Ovary (tissue), 7 donors: ENCODE measurements at regions not wholly inside any gene's neighbourhood (a gene's known extent, or its start where the extent isn't known, plus 50 kb on each side); places are given as distances from the start of the nearest gene placed in this dataset.

Source experiments
- DNase-seq, 5 donors: peaks; one replicate each; pipeline ENCODE4 v3.0.0-alpha.2; 2019 to 2020
- H3K27ac ChIP-seq, 2 donors: fragments of 200-600 bp; one replicate each; pipeline versions ENCODE4 v1.5.1 to v1.8.0; 2019 to 2022
- H3K27me3 ChIP-seq: fragments of 200-600 bp; one replicate; pipeline ENCODE4 v1.8.0; 2022
- H3K36me3 ChIP-seq: fragments of 200-600 bp; sonication (generic); one replicate; pipeline ENCODE4 v1.5.1; 2019
- H3K4me1 ChIP-seq: one replicate; pipeline ENCODE4 v1.8.1; 2013; ENCODE audit warnings: mild to moderate bottlenecking, moderate library complexity; ENCODE audit not compliant: insufficient read depth
- H3K4me3 ChIP-seq: fragments of 200-600 bp; sonication (generic); one replicate; pipeline ENCODE4 v1.5.1; 2017
- H3K9me3 ChIP-seq, 2 donors: fragments of 200-600 bp in 1 of 2; sonication (generic) in 1 of 2; one replicate each; pipeline versions ENCODE4 v1.5.1 to v1.8.1; 2013 to 2019; ENCODE audit warnings: mild to moderate bottlenecking in 1 of 2, moderate library complexity in 1 of 2
- CTCF ChIP-seq, 3 donors: fragments of 450-650 bp in 2 of 3; fragments of 200-600 bp in 1 of 3; IDR thresholded peaks; one replicate each; pipeline versions ENCODE4 v1.5.1 to v1.8.0; 2016 to 2022; ENCODE audit warnings: antibody characterized with exemption in 3 of 3, mild to moderate bottlenecking in 1 of 3
- EP300 ChIP-seq: sonication (generic); formaldehyde crosslinking; IDR thresholded peaks from one replicate; pipeline ENCODE4 v1.6.1; 2017; ENCODE audit warnings: antibody characterized with exemption
- POLR2A ChIP-seq: fragments of 450-650 bp; IDR thresholded peaks from one replicate; pipeline ENCODE4 v1.6.1; 2017; ENCODE audit warnings: antibody characterized with exemption, mild to moderate bottlenecking, moderate library complexity
- WGBS, 3 donors: extraction: QIAGEN DNeasy Blood & Tissue Kit in 1 of 3; methylation state at CpG; one replicate each; pipeline versions ENCODE4 v1.1.5 to v1.1.7; 2013 to 2017; 5-methylcytosine and 5-hydroxymethylcytosine counted together
- intact Hi-C, 4 donors: fragments of 100-400 bp; cut with DNase I; formaldehyde crosslinking; loops; one replicate each; pipeline versions ENCODE4 v1.11.0 to v1.15.1; 2022 to 2023
- donor health status: DM: no; HTN: no; CAD: no; lungs with moderate emphysema.
- donor health status: DM: no; HTN: no; CAD: no.
- donor health status: Bipolar disorder and iron deficiency.
- donor health status: DM: no; HTN: no; CAD: no.
- donor health status: DM: yes; HTN: yes; CAD: no.

DNA sequence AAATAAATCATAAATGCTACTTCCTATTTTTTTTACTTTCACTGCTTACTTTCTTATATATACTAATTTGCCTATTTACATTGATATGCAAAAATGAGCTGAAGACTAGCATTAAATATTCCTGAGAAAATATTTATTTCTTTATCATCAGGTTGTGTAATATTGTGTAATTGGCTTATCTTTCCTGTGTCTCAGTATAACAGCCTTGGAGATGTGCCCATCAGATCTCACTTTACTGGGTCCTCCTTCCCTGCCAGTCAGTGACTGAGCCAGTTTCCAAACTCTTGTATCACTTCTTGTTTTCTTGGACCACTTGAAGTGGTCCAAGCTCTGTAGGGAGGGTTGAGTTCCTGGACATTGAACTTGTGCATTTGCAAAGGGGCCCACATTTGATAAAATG is 900.0 kb downstream of the LUZP2 start:
- no peak for DNase-seq
- intact Hi-C loops = no loop called here
- Histone ChIP-seq H3K4me3 (no peak overlapping the region), H3K9me3 (no peaks in the 10 kb centered on the region), H3K4me1 (no peaks in the 10 kb centered on the region), H3K36me3 (no peaks in the 10 kb centered on the region), H3K27me3 (no peaks in the 10 kb centered on the region), H3K27ac (no peak overlapping the region)
- TF ChIP-seq CTCF (IDR thresholded peaks at IDR 0.05) (no peak), POLR2A (no peak), EP300 (no peak)

DNA sequence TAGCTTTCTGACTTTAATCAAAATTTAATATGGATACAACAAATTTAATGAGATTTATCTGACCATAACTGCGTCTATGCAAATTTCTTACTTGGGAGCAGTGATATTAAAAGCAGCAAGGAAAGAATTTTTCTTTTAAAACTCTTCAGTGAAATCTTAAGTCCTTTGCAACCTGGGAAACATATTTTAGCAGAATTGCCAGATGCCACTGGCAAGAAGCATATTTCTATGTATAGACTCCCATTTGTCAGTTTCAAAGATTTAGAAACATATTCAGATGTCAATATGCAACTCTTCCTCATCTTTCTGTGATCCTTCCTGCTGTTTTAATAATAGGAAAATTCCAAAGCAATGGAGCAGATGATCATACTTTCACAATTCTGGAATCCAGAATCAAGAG is 911.3 kb downstream of the LUZP2 start:
- no peaks in the 10 kb centered on the region for H3K36me3 ChIP-seq
- DNase-seq = no peak
- no peak overlapping the region for H3K27ac ChIP-seq
- no peaks in the 10 kb centered on the region for H3K4me1 ChIP-seq
- no peak overlapping the region for H3K4me3 ChIP-seq
- no peaks in the 10 kb centered on the region for H3K27me3 ChIP-seq
- WGBS, 3 donors = 83 to 86% (median 84%) methylated on average over 1 of the region's 1 CpG
- intact Hi-C loops = no loop called here
- no peaks in the 10 kb centered on the region for H3K9me3 ChIP-seq
- TF ChIP-seq CTCF (IDR thresholded peaks at IDR 0.05) (no peak), EP300 (no peak)

DNA sequence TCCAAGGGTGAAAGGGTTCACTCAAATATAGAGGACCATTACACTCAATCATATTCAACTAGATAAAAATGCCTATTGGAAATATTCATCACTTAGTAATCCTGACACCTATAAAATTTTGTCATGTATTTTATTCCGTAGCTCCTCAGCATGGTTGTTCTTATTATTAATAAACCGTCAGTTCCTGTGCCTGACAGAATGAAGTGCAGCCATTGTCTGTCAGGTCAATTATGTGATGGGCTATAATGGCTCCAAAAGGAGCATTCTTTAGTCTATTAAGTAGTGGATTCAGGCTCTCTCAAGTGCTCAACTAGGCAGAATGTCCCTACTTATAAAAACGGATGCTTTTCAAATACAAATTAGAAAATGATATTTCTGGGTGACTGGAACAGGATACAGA is 916.1 kb upstream of the ANO3 start:
- Histone ChIP-seq H3K4me3 (no peak overlapping the region), H3K4me1 (no peaks in the 10 kb centered on the region), H3K9me3 (no peaks in the 10 kb centered on the region), H3K36me3 (no peaks in the 10 kb centered on the region), H3K27me3 (no peaks in the 10 kb centered on the region), H3K27ac (no peak overlapping the region)
- 48 to 60% (median 58%) methylated on average over 3 of the region's 3 CpGs for WGBS, 3 donors
- no peak for DNase-seq
- no peak for TF ChIP-seq POLR2A
- TF ChIP-seq CTCF (IDR thresholded peaks at IDR 0.05) = no peak
- TF ChIP-seq EP300 = no peak
- intact Hi-C loops = no loop called here

GRCh38 chr11:25423436-25424199 is 908.3 kb upstream of the ANO3 start:
- no peak for DNase-seq
- H3K36me3 ChIP-seq = no peaks in the 10 kb centered on the region
- no peak overlapping the region for H3K27ac ChIP-seq
- H3K27me3 ChIP-seq = no peaks in the 10 kb centered on the region
- no peak for TF ChIP-seq EP300
- TF ChIP-seq CTCF (IDR thresholded peaks at IDR 0.05) = no peak
- TF ChIP-seq POLR2A = no peak
- 40 to 50% (median 41%) methylated on average over 9 of the region's 9 CpGs for WGBS, 3 donors
- no peaks in the 10 kb centered on the region for H3K9me3 ChIP-seq
- intact Hi-C loops = no loop called here
- H3K4me3 ChIP-seq = no peak overlapping the region
- no peaks in the 10 kb centered on the region for H3K4me1 ChIP-seq
